Epithelial cell of esophagus (primary cell): ENCODE measurements at regions not wholly inside any gene's neighbourhood (a gene's known extent, or its start where the extent isn't known, plus 50 kb on each side); places are given as distances from the start of the nearest gene placed in this dataset.

Experiments used
- DNase-seq: peaks from one replicate; pipeline ENCODE4 v3.0.0; 2010; ENCODE audit warnings: low read depth
- H3K4me3 ChIP-seq: 2 replicates; pipeline ENCODE4 v1.5.1; 2011; ENCODE audit warnings: mild to moderate bottlenecking, low read length, control low read depth
- TF ChIP-seq, protein P1 (sequence below): IDR thresholded peaks from 2 replicates; pipeline ENCODE4 v1.5.1; 2011; ENCODE audit warnings: low read depth, mild to moderate bottlenecking, low read length, control low read depth, inconsistent platforms; ENCODE audit not compliant: insufficient read depth; ENCODE audit errors: missing control alignments

DNA sequence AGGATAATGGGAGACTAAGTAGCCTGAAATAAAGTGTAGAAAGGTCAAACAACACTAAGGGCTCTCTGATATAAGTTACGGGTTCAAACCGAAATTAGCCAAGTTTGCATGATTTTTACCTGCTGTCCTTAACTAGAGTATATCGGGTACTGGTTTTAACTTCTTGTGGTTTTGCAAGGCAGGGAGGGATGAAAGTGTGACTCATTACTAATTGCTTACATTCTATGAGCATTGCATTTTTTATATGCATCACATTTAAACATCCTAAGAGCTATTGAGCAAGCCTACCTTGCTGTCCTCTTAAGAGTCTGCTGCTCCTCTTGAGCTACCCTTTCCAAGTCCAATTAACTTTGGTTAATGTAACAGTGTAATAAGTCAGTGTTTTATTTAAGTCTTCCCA is 415.4 kb downstream of the SLITRK5 start:
- DNase-seq = peak; percentile 82
- H3K4me3 ChIP-seq = no peak overlapping the region
- TF ChIP-seq, protein P1, sequence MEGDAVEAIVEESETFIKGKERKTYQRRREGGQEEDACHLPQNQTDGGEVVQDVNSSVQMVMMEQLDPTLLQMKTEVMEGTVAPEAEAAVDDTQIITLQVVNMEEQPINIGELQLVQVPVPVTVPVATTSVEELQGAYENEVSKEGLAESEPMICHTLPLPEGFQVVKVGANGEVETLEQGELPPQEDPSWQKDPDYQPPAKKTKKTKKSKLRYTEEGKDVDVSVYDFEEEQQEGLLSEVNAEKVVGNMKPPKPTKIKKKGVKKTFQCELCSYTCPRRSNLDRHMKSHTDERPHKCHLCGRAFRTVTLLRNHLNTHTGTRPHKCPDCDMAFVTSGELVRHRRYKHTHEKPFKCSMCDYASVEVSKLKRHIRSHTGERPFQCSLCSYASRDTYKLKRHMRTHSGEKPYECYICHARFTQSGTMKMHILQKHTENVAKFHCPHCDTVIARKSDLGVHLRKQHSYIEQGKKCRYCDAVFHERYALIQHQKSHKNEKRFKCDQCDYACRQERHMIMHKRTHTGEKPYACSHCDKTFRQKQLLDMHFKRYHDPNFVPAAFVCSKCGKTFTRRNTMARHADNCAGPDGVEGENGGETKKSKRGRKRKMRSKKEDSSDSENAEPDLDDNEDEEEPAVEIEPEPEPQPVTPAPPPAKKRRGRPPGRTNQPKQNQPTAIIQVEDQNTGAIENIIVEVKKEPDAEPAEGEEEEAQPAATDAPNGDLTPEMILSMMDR = no peak

DNA sequence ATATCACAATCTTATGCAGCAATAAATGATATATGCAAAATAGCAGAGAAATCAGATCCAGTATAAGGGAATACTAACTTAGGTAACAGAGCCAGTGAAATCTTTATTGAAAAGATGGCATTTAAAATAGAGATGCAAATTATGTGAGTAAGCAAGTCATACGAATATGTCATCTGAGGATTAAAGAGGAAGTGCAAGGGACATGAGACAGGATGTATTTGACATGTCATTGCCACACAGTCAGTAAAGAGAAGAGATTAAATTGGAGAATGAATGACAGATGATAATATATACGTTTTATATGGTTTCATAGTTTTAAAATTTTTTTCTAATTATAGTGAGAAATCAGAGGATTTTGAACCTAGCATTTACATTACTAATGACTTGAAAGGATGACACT is 426.4 kb downstream of the SLITRK5 start:
- no peak for DNase-seq
- TF ChIP-seq, protein P1 = no peak
- no peak overlapping the region for H3K4me3 ChIP-seq

DNA sequence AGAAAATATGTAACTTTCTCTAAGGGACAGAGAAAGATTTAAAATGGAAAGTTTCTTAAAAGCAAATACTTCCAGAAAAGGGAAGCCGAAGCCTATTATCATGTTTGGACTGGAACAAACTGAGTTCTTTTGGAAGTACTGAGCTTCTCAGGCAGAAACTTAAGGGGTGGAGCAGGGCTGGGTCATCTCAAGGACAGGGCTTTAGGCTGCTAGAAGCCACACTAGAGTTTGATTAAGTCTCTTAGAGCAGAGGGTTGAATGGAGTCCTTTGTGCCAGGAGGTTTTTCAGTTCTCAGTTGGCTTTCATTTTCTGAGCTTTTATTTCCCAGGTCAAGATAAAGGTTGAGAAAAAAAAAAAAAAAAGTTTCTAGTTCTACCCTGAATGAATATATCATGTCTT is 432.7 kb downstream of the SLITRK5 start:
- TF ChIP-seq, protein P1 = no peak
- no peak overlapping the region for H3K4me3 ChIP-seq
- DNase-seq = no peak

DNA sequence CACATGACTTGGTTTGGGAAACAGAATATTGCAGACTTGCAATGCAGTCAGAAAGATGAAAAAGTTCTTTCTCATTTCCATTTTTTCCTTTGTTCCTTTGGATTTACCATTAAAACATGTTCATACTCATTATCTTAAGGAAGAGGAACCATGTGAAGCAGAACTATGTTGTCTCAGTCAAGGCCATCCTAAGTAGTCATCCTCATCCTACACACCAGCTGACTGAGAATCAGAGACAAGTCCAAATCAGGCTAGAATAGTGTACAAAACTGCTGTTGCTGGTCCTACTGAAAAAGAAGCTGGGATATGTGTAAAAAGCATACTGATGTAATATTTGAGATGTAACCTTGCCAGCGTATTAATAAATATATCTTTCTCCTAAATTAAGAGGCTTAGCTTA is 433.4 kb downstream of the SLITRK5 start:
- H3K4me3 ChIP-seq = no peak overlapping the region
- DNase-seq = no peak
- TF ChIP-seq, protein P1 = no peak

DNA sequence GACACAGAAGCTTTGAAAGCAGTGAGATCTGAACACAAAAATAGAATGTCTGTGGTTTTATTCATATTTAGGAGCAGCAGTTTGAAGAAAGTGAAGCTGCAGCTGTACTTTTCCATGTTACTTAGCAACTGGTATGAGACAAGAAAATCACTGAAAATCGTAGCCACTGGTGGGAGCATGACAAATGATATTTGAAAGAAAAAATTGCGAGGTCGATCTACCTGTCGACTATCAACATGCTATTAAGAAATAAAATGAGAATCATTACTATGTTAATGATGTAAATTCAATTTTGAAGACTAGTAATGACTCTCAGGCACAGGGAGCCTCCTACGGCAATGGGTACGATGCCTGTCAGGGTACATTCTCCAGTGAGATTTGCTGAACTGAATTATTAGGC is 436.4 kb downstream of the SLITRK5 start:
- TF ChIP-seq, protein P1 = no peak
- no peak for DNase-seq
- no peak overlapping the region for H3K4me3 ChIP-seq

DNA sequence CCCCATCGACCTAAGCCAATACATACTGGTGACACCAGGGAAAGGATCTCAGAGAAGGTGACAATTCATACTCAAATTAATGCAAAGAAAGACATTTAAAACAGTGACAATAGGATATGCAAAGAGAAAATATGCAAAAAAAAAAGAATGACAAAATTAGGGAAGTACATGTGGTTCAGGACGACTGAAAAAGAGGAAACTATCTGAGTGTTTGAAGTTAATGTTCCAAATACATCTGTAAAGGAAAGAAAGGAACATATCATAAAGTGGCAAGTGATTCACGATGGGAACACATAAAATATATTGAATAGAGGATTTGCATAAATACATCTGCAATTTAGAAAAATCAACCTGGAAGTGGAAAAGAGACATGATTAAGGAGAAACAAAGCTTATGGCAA is 441.4 kb downstream of the SLITRK5 start:
- H3K4me3 ChIP-seq = no peak overlapping the region
- TF ChIP-seq, protein P1 = no peak
- DNase-seq = no peak

DNA sequence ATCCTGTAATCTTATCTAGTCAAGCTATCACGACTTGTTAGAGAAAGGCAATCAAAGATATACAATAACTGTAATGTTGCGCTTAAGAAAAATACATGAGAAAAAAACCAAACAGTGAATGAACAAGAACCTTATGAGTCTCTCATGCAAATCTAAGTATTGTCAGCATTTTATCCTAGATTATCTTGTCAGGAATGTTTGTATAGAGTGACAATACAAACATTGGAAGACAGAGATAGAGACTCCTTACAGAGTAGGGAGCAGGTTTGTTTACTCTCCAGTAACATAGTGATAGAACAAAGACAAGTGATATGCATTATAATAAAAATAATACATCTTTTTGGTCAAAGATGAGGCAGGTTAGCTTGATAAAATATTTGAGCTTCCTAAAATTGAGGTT is 444.8 kb downstream of the SLITRK5 start:
- DNase-seq = no peak
- H3K4me3 ChIP-seq = no peak overlapping the region
- TF ChIP-seq, protein P1 = no peak
